NCI-H446 (cell line): ENCODE measurements at regions not wholly inside any gene's neighbourhood (a gene's known extent, or its start where the extent isn't known, plus 50 kb on each side); places are given as distances from the start of the nearest gene placed in this dataset.
"Not testable (repeated sequence)": the region's sequence is repeated elsewhere in the genome, so short reads cannot be mapped to it uniquely, and the experiment has no call there.

Experiments
- DNase-seq, 2 experiments: peaks; one replicate each; lab custom pipeline; 2025; lab: John Stamatoyannopoulos, UW

DNA sequence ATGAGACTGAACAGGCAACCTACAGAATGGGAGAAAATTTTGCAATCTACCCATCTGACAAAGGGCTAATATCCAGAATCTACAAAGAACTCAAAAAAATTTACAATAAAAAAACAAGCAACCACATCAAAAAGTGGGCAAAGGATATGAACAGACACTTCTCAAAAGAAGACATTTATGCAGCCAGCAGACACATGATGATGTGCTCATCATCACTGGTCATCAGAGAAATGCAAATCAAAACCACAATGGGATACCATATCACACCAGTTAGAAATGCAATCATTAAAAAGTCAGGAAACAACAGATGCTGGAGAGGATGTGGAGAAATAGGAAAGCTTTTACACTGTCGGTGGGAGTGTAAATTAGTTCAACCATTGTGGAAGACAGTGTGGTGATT is 51.7 kb upstream of the PAXBP1 start:
- DNase-seq, result not testable (repeated sequence)

DNA sequence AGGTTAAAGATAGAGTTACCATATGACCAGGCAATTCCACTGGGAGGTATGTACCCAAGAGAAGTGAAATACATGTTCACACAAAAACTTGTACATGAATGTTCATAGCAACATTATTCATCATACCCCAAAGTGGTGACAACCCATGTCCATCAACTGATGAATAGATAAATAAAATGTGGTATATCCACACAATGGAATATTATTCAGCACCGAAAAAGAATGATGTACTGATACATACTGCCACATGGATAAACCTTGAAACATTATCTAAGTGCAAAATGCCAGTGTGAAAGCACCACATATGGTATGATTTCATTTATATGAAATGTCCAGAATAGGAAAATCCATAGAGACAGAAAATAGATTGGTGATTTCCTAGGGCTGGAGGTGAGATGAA is 53.4 kb upstream of the PAXBP1 start:
- no peak for DNase-seq

DNA sequence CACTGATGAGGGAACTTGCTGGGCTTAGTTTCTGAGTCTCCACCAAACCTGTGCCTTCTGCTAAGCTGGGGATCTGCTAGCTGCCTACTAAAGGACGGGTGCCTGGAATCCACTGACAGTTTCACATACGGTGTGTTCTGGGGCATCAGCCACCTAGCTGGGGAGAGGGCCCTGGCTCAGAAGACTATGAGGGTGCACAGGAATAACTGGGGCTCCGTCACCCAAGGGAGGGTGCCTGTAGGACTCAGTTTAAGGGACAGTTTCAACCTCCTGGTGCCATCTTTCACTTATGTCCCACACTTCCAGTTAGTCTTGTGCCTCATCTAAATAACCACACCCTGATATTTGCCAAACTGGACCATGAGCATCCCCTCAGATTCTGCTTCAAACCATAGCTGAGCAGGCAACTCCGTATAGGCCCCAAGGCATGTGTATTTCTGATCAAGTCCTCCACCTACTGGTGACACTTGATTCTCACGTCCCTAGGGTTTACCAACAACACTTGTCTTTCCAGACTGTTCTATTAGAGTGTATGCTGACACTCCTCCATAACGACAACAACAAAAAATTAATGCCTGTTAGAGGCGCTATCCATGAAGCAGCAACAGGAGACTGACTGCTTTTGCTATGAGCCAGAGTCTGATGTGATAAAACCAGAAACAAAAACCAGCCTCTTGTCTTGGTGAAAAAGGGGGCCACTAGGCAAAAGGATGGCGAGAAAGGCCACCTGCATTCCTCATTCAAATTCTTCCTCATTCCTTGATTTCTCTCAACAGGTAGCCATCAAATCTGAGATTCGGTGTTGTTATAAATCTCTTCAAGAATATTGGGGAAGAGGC is 55.0 kb upstream of the PAXBP1 start:
- peak in 1 of 2 experiments; percentile 53 for DNase-seq

DNA sequence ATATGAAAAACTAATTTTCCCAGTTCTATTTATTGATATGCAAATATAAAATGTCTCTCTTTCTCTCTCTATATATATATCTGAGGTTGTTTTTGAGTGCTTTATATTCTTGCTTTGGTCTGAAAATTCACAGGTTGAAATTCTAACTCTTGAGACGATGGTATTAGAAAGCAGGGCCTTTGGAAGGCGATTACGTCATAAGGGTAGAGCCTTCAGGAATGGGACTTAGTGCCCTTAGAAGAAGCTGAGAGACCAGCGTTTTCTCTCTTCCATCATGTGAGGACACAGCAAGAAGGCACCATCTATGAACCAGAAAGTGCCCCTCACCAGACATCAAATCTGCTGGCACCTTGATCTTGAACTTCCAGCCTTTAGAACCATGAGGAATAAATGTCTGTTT is 57.4 kb upstream of the PAXBP1 start:
- no peak for DNase-seq

DNA sequence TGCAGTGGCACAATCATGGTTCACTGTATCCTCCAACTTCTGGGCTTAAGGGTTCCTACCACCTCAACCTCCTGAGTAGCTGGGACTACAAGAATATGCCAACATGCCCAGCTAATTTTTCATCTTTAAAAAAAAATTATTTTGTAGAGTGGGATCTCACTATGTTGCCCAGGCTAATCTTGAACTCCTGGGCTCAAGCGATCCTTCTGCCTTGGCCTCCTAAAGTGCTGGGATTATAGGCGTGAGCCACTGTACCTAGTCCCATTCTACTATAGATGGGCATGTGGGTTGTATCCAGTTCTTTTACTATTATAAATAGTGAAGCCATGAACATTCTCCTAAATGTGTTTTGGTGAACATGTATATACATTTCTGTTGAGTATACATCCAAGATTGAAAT is 57.9 kb upstream of the PAXBP1 start:
- DNase-seq, result no peak

DNA sequence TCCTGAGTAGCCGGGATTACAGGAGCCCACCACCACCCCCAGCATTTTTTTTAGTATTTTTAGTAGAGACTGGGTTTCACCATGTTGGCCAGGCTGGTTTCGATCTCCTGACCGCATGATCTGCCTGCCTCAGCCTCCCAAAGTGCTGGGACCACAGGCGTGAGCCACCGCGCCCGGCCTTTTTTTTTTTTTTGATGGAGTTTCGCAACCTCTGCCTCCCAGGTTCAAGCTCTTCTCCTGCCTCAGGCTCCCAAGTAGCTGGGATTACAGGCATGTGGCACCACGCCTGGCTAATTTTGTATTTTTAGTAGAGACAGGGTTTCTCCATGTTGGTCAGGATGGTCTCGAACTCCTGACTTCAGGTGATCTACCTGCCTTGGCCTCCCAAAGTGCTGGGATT is 60.2 kb upstream of the PAXBP1 start:
- not testable (repeated sequence) for DNase-seq

DNA sequence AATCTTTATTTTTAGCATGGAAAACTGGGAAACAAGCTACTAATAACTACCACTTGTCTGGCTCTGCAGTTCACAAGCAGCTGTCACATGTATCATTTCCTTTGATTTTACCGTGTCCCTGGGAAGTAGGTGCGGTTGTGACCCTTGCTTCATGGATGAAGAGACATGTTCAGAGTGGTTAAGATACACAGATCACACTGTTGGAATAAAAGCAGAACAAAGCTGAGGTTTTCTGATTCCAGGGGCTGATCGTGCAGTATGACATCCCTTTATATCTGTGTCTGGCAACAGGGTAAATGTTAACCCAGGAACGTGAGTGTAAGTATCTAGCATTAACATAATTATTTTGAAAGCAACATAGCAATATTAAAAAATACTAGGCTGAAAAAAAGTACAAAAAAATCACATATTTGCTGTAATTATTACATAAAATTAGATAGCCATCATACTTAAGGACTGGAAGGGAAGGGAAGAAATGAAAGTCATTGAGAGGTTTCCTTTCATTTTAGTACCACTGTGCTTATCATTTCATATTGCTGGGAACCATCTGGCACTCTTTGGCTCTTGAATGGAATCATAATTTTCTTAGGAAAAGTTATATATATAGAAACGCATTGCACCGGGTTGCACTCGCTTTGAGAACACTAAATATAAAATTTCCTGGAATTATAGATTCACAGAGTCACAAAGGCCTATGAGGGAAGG is 62.8 kb upstream of the PAXBP1 start:
- DNase-seq, result no peak

DNA sequence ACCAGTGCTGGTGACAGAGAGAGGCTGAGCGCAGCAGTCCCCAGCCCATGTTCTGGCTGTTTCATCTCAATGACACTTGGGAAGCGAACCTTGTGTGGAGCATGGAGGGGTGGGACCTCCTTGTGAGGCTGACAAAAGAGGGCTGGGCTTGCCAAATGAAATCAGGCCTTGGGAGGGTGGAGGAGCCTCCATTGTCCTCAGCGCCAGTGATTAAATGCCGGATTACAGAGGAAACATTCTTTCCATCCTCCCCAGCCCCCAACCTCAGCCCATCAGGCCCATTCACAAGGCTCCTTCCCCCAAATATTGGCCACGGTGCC is 63.3 kb upstream of the PAXBP1 start:
- DNase-seq, result no peak

DNA sequence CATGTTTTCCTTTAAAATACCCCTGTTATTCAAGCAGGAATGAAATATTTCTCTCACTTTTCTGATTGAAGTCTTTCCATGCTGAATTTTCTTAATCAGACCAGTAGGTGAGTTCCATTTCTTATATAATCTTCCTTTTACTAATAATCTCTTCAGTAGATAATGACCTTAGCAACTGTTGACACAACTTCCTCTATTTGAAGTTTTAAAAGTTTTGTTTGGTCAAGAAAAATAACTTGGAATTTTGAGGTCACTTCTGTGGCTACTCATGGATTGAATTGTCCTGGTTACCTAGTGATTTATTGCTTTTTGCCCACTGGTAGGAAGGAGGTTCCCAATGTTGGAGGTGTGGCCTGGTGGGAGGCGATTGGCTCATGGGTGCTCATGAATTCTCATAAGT is 70.6 kb upstream of the PAXBP1 start:
- no peak for DNase-seq

DNA sequence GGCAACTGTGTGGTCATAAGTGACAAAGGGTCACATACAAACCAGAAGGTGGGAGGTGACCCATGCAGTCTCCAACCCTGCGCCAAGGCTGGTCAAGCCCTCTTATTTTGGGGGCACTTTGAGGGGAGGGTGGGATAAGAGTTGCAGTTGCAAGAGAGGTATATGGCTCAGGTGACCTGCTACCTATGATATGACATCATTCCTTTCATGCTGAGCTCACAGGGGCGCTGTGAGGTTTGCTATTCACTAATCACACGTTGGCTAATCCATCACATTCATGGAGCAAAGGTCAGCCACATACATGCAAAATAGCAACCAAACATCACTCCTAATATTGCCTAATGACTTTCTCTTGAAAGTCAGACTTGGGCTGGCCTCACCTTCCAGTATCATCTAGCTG is 72.0 kb upstream of the PAXBP1 start:
- no peak for DNase-seq

DNA sequence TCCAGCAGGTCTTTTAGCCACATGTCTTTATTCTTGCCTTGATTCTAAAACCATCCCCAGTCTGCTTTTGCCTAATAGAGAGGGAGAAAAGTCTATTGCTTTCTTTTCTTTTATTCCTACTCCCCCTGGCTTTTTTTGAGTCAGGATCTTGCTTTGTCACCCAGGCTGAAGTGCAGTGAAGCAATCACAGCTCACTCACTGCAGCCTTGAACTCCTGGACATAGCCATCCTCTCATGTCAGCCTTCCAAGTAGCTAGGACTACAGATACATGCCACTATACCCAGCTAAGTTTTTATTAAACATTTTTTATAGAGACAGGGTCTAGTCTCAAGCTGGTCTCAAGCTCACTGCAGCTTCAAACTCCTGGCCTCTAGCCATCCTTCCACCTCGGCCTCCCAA is 72.5 kb upstream of the PAXBP1 start:
- DNase-seq, result no peak

DNA sequence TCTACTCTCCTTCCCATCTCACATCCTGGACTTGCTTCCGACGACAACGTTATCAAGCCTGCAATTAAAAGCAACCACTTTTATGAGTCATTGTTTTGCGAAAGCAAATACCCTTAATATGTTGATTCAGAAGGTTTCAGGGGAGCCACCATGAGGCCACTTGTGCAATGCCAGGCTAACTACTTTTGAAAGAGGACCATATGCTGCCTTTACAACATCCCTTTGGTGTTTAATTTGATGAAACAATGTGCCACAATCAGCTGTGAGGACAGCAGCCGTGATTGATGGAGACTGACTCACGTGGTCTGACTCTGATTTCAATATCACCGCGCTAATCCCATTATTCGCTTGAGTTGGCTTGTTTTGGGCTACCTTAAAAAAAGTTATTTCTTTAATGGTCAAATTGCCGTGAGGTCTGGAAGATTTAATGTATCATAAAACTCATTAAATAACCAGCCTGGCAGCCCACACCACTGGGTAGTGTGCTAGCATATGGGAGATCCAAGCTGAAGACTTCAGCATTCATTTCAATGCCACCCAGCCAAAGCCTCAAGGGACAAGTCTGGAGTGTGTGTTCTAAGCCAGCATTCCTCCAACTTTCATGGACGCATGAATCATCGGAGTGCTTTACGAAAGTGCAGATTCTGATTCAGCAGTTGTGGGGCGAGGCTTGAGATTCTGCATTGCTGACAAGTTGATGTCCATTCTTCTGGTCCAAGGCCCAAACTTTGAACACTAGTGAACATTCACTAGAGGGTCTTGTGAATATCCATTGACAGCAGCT is 73.3 kb upstream of the PAXBP1 start:
- peak in 1 of 2 experiments; percentile 27 for DNase-seq

DNA sequence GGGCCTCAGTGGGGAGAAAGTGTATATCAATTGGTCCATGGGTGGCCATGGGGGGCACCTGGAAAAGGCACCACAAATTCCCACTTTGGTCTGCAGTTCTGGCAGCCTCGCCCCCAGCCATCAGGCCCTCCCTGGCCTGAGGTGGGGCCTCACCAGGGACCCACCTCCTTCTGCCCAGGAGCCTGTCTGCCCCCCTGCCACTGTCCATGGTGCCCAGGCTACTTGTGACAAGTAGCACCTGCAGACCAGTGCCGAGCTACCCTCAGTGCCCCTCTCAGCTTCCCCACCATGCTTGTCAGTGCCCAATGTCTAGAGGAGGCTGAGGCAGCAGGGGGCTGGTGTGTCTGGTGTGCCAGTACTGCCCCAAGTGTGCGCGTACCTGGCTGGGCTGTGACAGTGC is 87.1 kb upstream of the PAXBP1 start:
- DNase-seq, result no peak

DNA sequence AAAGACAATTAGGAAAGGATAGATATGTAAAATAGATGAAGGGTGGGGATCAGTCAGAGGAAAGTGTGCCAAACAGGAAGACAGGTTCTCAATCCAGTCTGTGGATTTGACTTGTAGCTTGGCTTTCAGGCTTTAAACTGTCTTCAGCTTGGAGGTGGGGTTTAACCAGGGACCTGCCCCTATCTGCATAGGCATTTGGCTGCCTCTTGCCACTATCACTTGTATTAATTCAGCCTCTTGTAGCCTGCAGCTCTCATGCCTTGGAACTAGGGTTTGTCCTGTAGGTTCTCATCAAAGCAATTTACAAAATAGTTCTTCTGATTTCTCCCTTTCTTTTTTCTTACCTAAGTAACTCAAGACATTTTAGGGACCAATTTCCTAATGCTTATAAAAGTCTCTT is 88.8 kb upstream of the PAXBP1 start:
- DNase-seq, result no peak

DNA sequence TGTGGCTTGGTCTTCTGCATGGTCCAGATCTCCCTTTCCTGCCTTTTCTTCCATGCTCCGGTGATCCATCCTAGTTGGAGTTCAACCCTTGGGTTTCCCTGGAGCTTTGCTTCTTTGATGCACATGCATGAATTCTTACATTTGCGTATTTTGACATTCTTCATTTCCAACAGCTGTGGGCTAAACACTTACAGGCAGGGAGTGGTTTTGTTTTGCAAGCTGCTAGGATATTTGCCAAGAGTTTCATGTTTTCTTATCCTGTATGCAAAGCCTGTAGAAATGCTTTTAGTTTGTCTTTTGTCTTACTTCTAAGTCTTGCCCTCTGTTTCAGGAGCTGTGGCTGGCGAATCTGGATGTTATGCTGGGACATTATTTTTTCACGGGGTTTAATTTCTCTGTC is 90.3 kb upstream of the PAXBP1 start:
- DNase-seq, result no peak

DNA sequence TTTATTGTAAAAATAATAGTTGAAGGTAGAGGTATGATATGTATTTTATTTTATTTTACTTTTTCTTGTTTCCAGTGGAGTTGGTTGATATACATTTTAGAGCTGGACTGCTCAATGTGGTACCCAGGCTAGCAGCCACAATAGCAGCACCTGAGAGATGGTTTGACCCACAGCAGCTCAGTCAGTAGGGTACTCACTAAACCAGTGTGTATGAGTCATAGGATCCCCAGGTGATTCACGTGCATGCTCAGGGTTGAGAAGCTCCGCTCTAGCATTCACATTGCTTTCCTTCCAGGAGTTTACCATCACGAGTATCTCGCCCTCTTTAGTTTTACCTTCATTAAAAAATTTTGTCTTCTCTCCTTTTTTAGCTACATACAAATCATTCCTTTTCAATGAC is 96.0 kb upstream of the PAXBP1 start:
- DNase-seq, result no peak

DNA sequence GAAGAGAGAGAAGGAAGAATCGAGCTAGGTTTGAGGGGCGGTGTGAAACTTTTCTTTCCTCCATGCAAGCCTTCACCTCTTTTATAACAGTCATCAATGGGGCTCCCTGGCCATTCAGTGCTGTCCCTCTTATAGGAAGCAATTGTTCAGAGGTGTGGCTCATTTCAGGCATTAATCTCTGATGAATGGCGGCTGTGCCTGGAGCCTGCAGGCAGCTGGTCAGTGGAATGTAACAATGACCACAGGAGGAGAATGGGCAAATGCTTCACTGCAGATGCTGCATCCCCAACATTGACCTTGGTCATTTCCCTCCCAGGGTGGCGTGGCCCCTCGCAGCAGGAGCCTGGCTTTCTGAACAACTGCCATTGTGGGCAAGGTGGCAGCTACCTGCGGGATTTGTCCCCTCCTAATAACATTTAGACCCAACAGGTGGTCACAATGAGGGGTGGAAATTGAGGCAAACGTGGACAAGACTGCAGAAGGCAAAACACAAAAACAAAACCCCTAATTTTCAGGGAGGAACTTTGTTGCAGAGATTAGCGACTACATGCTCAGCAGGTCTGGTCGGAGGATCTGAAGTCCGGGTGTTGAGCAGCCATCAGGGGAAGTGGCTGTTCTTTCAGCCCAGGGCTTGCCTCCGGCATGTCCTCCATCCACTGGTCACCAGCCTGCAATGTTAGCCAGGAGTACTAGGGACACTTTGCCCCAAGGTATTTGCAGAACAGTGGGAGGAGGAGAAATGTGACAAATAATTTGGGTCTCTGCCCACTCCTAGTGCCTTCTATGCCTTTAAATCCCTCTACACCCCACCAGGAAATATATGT is 97.3 kb upstream of the PAXBP1 start:
- DNase-seq, result no peak

DNA sequence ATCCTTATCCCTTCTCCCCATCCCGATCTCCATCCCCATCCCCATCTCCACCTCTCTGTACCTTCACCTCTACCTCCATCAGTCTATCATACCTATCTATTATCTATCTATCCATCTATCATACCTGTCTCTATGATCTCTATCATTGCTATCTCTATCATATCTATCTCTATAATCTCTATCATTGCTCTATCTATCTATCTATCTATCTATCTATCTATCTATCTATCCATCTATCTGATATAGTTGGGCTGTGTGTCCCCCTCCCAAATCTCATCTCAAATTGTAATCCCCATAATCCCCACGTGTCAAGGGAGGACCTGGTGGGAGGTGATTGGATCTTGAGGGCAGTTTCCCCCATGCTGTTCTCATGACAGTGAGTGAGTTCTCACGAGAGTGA is 97.9 kb upstream of the PAXBP1 start:
- DNase-seq, result no peak

DNA sequence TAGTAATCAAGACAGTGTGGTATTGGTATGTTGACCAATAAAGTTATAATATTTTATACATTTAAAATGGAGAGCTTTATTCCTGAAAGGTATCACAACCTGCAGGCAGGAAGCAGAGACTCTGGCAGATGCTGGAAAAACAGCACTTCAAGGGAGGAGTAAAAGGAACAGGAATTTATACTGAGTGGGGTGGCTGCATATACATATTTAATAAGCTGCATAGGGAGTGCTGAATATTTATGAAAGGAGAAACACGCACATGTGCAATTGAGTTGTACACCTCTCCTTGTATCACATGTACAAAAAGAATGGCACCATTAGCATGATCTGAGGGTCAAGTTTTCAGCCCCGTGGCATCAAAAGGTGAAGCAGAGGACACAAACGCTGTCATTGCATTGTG is 104.9 kb upstream of the PAXBP1 start:
- no peak for DNase-seq

DNA sequence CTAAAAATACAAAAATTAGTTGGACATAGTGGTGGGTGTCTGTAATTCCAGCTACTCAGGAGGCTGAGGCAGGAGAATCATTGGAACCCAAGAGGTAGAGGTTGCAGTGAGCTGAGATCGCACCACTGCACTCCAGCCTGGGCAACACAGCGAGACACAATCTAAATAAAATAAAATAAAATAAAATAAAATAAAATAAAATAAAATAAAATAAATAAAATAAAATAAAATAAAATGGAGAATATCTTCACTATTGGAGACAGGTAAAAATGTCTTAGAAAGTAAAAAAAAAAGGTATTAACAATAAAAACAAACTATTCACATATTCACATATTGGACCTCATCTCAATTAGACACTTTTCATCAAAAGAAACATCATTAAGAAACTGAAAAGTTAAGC is 106.3 kb upstream of the PAXBP1 start:
- not testable (repeated sequence) for DNase-seq

DNA sequence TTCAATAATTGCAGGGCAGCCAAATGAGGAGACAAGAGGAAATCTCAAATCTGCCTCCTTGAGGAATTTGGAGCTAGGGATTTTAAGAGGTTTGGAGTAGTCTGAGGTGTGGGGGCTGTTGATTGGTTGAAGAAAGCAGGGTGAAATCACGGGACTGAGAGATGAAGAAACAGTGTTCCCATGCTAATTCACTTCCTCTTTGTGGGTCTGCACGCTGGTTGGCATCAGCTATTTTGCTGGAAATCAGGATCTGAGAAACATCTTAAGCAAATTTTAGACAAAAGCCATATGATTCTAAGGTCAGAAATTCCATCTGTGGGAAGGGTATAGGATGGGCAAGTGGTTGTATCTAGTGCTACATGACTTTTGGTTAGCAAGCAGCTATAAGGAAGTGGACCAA is 107.1 kb upstream of the PAXBP1 start:
- DNase-seq, result no peak

DNA sequence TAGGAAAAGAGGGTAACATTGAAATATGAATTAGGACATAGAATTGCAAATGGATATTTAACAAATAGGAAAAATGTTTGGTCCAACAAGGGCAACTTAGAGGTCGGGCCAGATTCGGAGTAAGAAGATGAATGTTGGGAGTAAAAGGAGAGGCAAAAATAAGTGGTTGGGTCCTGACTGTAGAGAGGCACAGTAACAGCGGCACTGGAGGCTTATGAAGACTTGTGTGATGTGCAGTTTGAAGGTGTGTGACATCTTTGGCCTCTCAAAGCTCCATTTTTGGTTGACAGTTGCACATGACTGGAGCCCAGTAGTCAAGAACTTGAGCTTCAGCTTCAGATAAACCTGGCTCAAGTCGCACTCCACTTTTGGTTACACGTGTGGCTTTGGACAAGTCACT is 109.9 kb upstream of the PAXBP1 start:
- no peak for DNase-seq
